ENCODE measurements at regions not wholly inside any gene's neighbourhood (a gene's known extent, or its start where the extent isn't known, plus 50 kb on each side); places are given as distances from the start of the nearest gene placed in this dataset.
"Not testable (repeated sequence)": the region's sequence is repeated elsewhere in the genome, so short reads cannot be mapped to it uniquely, and the experiment has no call there.

GRCh38 chr22:47307326-47307725 lies 544.9 kb downstream of the TBC1D22A start:
- FAIRE-seq (no peak), DNase-seq (ENCODE audit: insufficient read length, low spot score) (no peak)
- no peak for TF ChIP-seq CTCF (IDR thresholded peaks at IDR 0.05; ENCODE audit: insufficient read depth, missing control alignments)

GRCh38 chr22:47304854-47305253 lies 542.4 kb downstream of the TBC1D22A start:
- no peak for DNase-seq (ENCODE audit: insufficient read length, low spot score)
- no peak for FAIRE-seq
- TF ChIP-seq CTCF (IDR thresholded peaks at IDR 0.05; ENCODE audit: insufficient read depth, missing control alignments), result no peak

- FAIRE-seq (no peak), DNase-seq (ENCODE audit: insufficient read length, low spot score) (no peak)
- no peak for TF ChIP-seq CTCF (IDR thresholded peaks at IDR 0.05; ENCODE audit: insufficient read depth, missing control alignments)
Observed at GRCh38 chr22:47304191-47304831, 541.9 kb downstream of the TBC1D22A start.

DNA sequence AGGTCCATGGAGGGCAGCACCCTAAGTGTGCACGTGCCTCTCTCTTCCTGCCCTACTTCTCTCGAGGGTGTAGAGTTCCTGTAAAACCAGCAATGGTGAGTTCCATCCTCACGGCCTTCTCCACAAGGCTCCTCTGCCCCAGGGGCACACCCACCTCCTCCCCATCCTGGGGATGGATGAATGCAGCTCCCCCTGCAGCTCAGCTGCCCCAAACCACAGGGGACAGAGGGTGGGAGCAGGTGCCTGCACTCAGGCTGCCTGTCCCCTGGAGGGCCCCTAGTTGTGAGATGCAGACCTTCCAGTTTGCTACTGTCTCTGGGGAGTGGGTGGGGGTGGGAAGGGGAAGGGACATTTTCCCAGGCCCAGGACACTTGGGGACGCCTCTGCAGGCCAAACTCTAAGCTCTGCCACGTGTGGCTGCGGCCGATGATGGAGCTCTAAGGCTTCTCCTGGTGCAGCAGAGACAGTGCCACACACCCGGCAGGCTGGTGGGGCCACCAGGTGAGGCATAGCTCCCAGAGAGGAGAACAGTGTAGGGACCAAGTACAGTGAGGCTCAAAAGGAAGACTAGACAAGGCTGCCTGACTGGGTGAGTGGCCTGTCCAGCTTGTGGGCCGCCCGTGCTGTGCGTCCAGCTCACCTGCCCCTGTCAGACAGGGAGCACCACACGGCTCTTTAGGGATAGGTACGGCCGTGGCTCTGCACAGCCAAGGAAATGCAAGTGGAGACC lies 540.9 kb downstream of the TBC1D22A start:
- no peak for DNase-seq (ENCODE audit: insufficient read length, low spot score)
- no peak for FAIRE-seq
- TF ChIP-seq CTCF (IDR thresholded peaks at IDR 0.05; ENCODE audit: insufficient read depth, missing control alignments), result no peak

DNA sequence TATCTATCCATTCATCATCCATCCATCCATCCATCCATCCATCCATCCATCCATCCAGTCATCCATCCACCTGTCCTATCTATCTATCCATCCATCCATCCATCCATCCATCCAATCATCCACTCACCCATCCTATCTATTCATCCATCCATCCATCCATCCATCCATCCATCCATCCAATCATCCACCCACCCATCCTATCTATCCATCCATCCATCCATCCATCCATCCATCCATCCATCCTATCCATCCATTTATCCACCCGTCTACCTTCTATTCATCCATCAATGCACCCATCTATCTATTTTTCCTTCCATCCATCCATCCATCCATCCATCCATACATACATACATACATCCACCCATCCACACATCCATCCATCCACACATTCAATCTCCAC lies 540.1 kb downstream of the TBC1D22A start:
- FAIRE-seq; DNase-seq (ENCODE audit: insufficient read length, low spot score): not testable (repeated sequence)

GRCh38 chr22:47301820-47302475 lies 539.5 kb downstream of the TBC1D22A start:
- DNase-seq (ENCODE audit: insufficient read length, low spot score), result no peak
- no peak for FAIRE-seq
- TF ChIP-seq CTCF (IDR thresholded peaks at IDR 0.05; ENCODE audit: insufficient read depth, missing control alignments), result no peak

- FAIRE-seq, result no peak
- no peak for DNase-seq (ENCODE audit: insufficient read length, low spot score)
- no peak for TF ChIP-seq CTCF (IDR thresholded peaks at IDR 0.05; ENCODE audit: insufficient read depth, missing control alignments)
Observed at GRCh38 chr22:47300698-47301405, 538.4 kb downstream of the TBC1D22A start.

All from D721Med (cell line).